ENCODE measurements at regions not wholly inside any gene's neighbourhood (a gene's known extent, or its start where the extent isn't known, plus 50 kb on each side); places are given as distances from the start of the nearest gene placed in this dataset.

DNA sequence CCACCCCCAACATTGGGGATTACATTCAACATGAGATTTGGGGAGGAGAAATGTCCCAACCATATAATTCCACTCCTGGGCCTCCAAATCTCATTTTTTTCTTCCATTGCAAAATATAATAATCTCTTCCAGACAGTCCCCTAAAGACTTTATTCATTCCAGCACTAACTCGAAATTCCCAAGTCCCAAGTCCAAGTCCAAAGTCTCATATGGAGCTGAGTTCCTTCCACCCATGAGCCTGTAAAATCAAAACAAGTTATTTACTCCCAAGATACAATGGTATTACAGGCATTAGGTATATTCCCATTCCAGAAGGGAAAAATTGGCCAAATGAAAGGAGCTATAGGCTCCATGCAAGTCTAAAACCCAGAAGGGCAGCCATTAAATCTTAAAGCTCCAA, 56.7 kb downstream of the P2RY1 start:
- ChIA-PET POLR2A (no interaction called here), CTCF (no interaction called here)
- H3K4me1 Mint-ChIP-seq: no peaks in the 10 kb centered on the region
- H3K36me3 Mint-ChIP-seq (ENCODE audit: low read depth): no peaks in the 10 kb centered on the region
- H3K27me3 Mint-ChIP-seq: peaks cover 4% of the 10 kb centered on the region
- H3K4me3 Mint-ChIP-seq: no peak overlapping the region
- ATAC-seq (ENCODE audit: low read depth) (no peak), DNase-seq (no peak)
- no peaks in the 10 kb centered on the region for H3K9me3 Mint-ChIP-seq
- TF ChIP-seq, protein P1, sequence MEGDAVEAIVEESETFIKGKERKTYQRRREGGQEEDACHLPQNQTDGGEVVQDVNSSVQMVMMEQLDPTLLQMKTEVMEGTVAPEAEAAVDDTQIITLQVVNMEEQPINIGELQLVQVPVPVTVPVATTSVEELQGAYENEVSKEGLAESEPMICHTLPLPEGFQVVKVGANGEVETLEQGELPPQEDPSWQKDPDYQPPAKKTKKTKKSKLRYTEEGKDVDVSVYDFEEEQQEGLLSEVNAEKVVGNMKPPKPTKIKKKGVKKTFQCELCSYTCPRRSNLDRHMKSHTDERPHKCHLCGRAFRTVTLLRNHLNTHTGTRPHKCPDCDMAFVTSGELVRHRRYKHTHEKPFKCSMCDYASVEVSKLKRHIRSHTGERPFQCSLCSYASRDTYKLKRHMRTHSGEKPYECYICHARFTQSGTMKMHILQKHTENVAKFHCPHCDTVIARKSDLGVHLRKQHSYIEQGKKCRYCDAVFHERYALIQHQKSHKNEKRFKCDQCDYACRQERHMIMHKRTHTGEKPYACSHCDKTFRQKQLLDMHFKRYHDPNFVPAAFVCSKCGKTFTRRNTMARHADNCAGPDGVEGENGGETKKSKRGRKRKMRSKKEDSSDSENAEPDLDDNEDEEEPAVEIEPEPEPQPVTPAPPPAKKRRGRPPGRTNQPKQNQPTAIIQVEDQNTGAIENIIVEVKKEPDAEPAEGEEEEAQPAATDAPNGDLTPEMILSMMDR (IDR thresholded peaks at IDR 0.05): no peak
- intact Hi-C loops (cut with micrococcal nuclease): no loop called here
- no peak overlapping the region for H3K27ac Mint-ChIP-seq

DNA sequence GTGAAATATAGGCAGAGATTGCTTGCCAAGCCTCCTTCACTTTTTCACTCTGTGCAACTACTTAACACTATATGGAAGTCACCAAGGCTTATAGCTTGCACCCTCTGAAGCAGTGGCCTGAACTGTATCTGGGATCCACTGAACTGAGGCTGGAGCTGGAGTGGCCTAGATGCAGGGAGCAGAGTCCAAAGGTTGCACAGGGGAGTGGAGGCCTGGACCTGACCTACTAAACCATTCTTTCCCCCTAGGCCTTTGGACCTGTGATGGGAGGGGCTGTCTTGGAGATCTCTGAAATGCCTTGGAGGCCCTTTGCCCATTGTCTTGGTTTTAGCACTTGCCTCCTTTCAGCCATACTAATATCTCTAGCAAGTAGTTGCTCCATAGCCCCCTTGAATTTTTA, 57.5 kb downstream of the P2RY1 start:
- CTCF ChIA-PET: no interaction called here
- TF ChIP-seq, protein P1 (IDR thresholded peaks at IDR 0.05): no peak
- Mint-ChIP-seq H3K36me3 (ENCODE audit: low read depth) (no peaks in the 10 kb centered on the region), H3K27me3 (peaks cover 4% of the 10 kb centered on the region), H3K9me3 (no peaks in the 10 kb centered on the region), H3K4me1 (no peaks in the 10 kb centered on the region), H3K4me3 (no peak overlapping the region), H3K27ac (no peak overlapping the region)
- POLR2A ChIA-PET: no interaction called here
- ATAC-seq (ENCODE audit: low read depth): no peak
- DNase-seq: no peak
- intact Hi-C loops (cut with micrococcal nuclease): no loop called here

DNA sequence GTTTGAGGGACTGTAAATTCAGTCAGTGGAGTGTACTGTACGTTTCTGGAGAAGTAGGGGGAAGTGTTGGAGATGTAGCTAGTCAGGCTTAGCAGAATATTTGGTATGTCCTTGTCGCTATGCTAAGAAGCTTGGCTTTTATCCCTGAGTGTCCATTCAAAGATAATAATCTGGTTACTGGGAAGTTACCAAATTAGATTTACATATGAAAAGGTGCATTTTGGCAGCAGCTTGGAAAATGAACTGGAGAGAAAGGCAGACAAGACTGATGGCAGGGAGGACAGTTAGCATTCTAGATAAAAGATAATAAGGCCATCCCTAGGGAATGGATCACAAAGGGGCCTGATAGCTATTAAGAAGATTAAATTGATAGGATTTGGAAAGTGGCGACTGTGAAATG, 58.7 kb downstream of the P2RY1 start:
- Mint-ChIP-seq H3K4me3 (no peak overlapping the region), H3K27me3 (peaks cover 4% of the 10 kb centered on the region), H3K36me3 (ENCODE audit: low read depth) (no peaks in the 10 kb centered on the region), H3K9me3 (no peaks in the 10 kb centered on the region), H3K4me1 (no peaks in the 10 kb centered on the region), H3K27ac (no peak overlapping the region)
- ATAC-seq (ENCODE audit: low read depth): no peak
- DNase-seq: no peak
- ChIA-PET POLR2A (no interaction called here), CTCF (no interaction called here)
- TF ChIP-seq, protein P1 (IDR thresholded peaks at IDR 0.05): no peak
- intact Hi-C loops (cut with micrococcal nuclease): no loop called here

GRCh38 chr3:152899306-152899705, 64.4 kb downstream of the P2RY1 start:
- ChIA-PET POLR2A (no interaction called here), CTCF (no interaction called here)
- intact Hi-C loops (cut with micrococcal nuclease): no loop called here
- Mint-ChIP-seq H3K27ac (no peak overlapping the region), H3K9me3 (no peaks in the 10 kb centered on the region), H3K4me1 (no peaks in the 10 kb centered on the region), H3K36me3 (ENCODE audit: low read depth) (no peaks in the 10 kb centered on the region), H3K4me3 (no peak overlapping the region), H3K27me3 (no peaks in the 10 kb centered on the region)
- DNase-seq: no peak
- no peak for ATAC-seq (ENCODE audit: low read depth)
- TF ChIP-seq, protein P1 (IDR thresholded peaks at IDR 0.05): no peak

DNA sequence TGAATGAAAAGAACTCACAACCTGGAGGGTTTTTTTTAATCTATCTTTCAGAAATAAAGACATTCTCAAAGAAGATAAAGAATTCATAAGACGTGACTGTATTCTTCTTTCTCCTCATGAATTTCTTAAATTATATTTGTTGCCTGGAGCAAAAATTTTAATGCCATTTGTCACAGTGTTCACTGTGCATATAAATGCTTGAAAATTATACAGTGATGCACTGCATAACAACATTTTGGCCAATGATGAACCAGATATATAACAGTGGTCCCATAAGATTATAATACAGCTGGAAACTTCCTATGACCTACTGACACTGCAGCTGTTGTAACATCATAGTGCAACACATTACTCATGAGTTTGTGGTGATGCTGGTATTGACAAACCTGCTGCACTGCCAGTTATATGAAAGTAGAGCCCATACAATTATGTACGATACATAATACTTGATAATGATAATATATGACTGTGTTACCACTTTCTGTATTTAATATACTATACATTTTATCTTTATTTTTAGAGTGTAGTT, 67.3 kb downstream of the P2RY1 start:
- H3K36me3 Mint-ChIP-seq (ENCODE audit: low read depth): no peaks in the 10 kb centered on the region
- H3K9me3 Mint-ChIP-seq: no peaks in the 10 kb centered on the region

More for the DNA sequence above, 67.3 kb downstream of the P2RY1 start:
- TF ChIP-seq, protein P1 (IDR thresholded peaks at IDR 0.05): no peak
- ATAC-seq (ENCODE audit: low read depth): no peak
- ChIA-PET CTCF (no interaction called here), POLR2A (no interaction called here)
- Mint-ChIP-seq H3K27me3 (no peaks in the 10 kb centered on the region), H3K4me1 (no peaks in the 10 kb centered on the region), H3K27ac (no peak overlapping the region), H3K4me3 (no peak overlapping the region)
- intact Hi-C loops (cut with micrococcal nuclease): no loop called here
- DNase-seq: no peak
